NAMALWA (cell line): ENCODE measurements at regions not wholly inside any gene's neighbourhood (a gene's known extent, or its start where the extent isn't known, plus 50 kb on each side); places are given as distances from the start of the nearest gene placed in this dataset.
A peak's percentile ranks its signal among the peaks of the same experiment; 100 is the strongest.
"Not testable (repeated sequence)": the region's sequence is repeated elsewhere in the genome, so short reads cannot be mapped to it uniquely, and the experiment has no call there.

Source experiments
- DNase-seq: peaks from one replicate; pipeline ENCODE4 v3.0.0-alpha.2; 2015; ENCODE audit warnings: low spot score

DNA sequence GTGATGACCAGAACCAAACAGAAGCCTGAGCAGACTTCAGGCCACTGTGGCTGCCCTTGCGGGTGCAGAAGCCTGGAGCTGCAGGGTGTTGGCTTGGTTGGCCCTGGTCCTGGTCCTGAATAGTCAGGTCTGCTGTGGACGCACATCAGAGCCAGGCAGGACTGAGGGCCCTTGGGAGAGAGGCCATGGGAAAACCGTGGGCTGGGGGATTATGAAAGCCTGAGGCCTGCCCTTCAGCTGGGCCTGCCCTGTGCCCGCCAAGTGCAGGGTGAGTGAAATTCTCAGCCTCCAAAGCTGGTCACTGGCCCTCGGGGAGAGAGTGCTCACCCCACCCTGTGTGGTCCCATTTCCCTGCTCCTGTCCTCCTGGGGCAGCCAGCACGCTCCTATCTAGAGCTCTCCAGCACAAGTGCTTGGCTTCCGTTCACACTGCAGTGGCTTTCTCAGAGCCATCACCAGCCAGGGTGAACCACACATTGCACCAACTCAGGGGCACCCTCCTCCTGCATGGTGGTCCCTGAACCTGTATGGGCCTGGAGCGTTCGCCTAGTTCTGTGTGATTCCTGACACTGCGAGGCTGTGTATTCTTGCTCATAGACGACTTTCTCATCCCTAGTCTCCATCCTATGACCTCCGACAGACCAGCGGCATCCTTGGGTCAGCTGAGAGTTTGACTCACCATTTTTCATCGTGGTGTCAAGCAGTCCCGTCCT, 146.1 kb downstream of the TTLL2 start:
- no peak for DNase-seq

DNA sequence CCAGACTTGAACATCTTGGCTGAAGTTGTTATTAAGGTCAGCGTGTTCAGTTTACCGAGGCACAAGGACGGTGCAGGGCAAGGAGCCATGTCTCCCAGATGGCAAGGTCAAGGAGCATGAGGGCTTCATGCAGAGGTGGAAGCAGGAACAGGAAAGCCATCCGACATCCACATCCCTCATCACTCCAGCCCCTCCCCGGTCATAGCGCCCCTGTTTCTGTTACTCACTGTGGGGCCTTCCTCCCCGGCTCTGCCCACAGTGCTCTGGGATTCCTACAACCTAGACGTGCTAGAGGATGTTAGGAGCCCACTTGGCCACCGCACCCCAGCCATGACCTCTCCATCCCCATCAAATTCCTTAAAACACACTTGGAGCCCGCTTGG, 146.7 kb downstream of the TTLL2 start:
- DNase-seq = no peak

DNA sequence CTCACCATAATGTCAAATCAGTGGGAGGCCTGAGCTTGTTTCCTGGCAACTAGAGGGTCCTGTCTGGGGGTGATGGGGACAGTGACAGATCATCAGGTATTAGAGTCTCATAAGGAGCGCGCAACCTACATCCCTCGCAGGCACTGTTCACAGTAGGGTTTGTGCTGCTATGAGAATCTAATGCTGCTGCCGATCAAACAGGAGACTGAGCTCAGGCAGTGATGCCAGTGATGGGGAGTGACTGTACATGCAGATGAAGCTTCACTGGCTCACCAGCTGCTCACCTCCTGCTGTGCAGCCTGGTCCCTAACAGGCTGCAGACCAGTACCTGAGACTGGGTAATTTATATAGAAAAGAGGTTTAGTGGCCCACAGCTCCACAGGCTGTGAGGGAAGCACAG, 147.3 kb downstream of the TTLL2 start:
- no peak for DNase-seq

DNA sequence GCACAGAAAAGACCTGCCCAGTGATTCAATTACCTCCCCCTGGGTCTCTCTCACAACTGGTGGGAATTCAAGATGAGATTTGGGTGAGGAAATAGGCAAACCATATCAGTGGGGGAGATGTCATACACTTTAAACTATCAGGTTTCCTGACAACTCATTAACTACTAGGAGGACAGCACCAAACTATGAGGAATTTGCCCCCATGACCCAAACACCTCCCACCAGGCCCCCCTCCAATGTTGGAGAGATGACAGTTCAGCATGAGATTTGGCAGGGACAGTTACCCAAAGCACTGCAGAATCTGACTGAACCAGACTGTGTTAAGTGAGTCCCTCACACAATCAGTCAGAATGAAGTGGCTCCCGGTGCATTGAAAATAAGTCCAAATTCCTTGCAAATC, 148.0 kb downstream of the TTLL2 start:
- DNase-seq = no peak

DNA sequence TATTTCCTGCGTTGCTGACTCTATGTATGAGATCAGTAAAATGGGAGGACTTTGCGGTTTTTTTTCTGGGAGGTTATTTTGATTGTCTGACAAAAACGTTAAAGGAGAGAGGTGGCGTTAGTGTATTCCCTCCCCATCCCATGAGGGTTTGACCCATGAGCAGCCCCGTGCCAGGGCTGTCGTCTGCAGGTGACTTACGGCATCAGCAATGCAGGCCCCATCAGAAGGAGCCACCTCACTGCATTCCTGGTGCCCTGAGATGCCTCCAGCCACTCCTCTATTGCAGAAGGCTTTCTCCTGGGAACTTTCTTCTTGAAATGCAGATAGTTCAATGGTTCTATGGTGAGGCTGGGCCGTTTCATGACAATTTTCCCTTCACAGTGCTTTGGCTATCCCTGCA, 149.3 kb downstream of the TTLL2 start:
- DNase-seq = no peak

DNA sequence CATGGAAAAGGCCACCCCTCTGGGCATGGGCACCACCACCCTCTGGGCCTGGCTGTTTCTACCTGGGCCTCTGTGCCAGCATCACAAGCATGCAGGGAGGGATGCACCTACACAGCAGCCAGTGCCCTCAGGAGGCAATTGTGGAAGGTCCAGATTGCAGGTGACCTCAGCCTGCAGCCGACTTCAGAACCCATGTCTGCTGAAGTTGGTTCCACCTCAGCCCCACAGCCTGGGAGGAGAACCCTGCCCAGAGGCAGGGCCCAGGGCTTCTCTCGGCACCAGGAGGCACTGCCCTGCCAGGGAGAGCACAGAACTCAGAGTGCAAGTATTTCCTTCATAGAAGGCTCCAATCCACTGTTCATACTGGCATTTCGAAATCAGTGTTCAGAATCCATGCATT, 149.8 kb downstream of the TTLL2 start:
- no peak for DNase-seq

DNA sequence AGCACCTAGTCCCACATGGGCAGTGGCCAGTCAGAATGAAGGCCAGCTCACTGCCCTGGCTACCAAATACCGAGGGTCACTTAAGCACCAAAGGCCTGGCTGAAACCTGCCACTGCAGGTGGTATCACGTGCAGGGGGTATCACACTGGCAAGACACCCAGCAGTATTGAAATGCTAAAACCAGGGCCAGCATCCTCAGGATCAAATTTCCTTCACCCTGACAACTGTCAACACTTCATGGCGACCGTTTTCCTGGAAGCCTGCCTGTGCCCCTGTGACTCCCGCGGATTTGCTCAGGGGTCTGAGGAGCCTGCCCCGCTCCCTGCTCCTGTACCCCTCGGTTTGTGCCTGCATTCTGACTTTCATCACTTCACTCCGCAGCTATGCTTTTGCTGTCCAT, 151.1 kb downstream of the TTLL2 start:
- DNase-seq = no peak

DNA sequence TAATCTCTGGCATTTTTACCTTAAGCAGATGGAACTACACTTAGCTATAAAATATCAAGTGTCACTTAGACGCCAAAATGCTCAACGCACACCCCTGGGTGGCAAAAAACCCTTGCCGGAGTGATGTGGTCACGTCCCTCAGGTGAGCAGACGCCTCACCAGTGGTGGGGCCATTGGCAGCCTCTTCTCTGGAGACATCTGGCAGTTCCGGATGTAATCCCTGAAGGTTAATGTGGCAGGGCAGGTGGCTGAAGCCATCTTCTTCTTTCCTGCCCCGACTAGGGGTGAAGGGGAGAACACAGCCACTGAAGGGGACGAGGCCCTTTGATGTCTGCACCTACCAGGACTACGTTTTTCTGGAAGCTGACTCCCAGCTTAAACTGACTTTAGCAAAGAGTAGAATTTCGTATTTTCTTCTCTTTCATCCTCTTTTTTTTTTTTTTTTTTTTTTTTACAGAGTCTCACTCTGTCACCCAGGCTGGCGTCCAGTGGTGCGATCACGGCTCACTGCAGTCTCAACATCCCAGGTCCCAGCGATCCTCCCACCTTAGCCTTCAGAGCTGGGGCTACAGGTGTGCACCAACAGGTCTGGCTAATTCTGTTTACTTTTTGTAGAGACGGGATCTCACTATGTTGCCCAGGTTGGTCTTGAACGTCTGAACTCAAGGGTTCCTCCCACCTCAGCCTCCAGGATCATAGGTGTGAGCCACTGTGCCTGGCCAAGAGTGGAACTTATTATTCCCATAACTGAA, 152.1 kb downstream of the TTLL2 start:
- no peak for DNase-seq

DNA sequence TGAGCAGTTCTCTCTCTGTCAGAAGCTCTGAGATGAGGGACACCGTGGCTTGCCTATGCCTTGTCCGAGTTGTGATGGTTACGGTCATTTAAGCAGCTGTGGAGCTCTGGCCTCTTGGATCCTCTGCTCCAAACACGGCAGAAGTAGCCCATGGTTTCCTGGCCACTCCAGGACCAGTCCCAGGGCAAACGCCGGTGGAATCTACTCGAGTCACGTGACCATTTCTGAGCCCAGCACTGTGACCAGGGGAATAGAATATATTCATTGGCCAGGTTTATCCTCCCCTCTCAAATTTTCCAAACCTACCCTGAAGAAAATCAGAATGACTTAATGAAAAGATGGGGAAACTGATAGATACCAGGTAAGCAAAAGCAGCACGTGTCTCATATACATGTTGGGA, 152.8 kb downstream of the TTLL2 start:
- no peak for DNase-seq

DNA sequence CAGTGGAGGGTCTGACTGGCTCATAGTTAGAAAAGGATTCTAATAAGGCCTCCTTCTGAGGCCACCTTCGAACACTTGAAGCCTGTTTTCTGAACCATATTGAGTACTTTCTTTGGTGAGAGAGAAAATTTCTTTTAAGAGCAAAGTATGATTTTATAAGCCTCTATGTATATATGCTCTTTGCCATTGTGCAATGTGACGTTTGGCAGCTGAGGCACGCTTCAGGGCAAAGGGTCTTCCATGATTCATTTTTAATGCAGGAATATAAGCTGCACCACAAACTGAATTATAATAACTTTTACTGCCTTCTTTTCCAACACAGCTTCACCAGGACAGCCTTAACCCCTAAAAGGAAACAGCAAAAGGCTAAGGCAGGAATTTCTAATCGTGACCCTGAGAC, 154.4 kb downstream of the TTLL2 start:
- DNase-seq = no peak

DNA sequence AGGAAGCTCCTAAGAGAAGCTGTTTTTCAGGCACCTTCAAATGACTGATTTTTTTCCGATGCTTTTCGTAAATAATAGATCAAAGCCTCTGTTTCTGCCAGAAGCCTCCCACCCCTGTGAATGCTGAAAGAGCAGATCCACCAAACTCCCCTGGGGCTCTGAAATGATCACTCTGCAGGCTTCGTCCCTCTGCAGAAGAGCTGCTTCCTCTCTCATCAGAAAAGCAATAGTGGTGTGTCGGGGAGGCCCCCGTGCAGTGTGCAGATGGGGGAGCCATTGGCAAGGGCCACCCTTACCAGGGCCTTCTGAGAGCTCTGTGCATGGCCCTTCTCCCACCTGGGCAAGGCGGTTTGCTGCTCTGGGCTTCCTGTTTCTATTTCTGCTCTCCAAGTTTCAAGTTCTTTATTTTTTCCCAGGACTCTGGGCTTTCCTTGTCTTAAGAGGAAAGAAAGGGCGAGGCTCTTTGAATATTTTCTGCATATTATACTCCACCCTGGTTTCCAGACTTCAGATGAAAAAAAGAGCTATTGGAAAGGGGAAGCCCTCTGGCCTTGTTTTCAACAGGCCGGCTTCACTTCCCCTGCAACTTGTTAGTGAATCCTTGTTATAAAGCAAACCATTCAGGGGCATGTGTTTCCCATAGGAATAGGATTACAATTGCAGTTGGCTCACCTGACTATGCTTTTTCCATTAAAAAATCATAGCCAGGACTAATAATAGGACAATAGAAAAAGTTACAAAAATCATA, 155.2 kb downstream of the TTLL2 start:
- DNase-seq = no peak

DNA sequence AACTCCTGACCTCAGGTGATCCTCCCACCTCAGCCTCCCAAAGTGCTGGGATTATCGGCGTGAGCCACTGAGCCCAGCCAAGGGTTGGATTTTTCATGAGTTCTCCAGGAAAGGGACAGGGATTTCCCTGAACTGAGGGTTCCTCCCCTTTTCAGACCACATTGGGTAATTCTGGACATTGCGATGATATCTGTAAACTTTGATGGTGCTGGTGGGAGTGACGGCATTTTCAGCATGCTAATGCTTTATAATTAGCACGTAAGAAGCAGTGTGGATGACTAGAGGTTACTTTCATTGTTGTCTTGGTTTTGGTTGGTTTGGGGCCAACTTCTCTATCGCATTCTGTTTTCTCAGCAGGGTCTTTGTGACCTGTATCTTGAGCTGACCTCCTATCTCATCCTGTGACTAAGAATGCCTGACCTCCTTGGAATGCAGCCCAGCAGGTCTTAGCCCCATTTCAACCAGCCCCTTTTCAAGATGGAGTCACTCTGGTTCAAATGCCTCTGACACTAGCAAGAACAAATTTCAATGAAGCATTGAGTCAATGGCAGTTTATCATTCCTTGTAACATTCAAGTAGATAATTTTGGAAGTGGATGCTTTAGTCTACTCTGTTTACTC, 156.5 kb downstream of the TTLL2 start:
- no peak for DNase-seq

DNA sequence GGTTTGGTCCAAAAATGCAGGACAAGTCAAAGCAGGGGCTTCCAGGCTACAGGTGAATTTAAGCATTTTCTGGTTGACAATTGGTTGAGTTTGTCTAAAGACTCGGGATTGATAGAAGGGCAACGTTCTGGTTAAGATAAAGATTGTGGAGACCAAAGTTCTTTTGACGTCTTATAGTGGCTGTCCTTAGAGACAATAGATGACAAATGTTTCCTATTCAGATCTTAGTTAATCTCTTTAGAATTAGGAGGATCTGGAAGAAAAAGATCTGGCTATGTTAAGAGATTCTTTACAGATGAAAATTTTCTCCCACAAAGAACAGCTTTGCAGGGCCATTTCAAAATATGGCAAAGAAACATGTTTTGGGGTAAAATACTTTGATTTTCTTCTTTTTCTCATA, 157.9 kb downstream of the TTLL2 start:
- DNase-seq = not testable (repeated sequence)

DNA sequence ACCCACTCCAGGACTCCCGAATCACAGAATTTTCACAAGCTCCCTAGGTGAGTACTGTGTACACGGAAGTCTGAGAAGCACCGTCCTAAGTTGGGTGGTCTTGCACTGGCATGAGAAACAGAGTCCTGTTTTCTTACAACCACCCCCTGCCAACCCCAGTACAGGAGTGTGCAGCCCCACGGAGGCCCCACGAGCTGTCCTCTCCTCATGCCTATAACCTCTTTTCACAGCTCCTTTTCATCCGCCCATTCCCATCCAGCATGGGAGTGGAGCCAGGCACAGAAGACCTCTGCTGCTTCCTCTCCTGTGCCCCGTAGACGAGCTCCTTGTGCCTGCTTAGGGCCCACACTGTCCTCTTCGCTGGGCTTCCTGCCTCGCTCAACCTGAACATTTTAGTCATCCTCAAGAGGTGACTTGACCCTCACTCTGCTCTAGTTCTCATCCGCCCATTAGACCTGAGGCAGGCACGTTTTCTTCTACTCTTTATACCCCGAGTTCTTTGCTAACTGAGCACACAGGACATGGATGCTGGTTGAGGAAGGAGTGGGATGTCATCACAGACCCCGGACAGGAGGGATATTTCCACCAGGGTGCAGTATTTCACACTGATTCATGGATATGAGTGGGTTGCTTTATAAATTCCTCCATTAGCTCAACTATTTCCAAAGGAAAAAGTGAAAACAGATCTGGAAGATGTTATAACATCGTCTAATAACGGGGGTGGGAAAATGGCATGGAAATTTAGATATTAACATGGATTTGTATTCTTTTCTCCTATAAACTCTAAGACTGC, 160.5 kb downstream of the TTLL2 start:
- peak; percentile 15 for DNase-seq

DNA sequence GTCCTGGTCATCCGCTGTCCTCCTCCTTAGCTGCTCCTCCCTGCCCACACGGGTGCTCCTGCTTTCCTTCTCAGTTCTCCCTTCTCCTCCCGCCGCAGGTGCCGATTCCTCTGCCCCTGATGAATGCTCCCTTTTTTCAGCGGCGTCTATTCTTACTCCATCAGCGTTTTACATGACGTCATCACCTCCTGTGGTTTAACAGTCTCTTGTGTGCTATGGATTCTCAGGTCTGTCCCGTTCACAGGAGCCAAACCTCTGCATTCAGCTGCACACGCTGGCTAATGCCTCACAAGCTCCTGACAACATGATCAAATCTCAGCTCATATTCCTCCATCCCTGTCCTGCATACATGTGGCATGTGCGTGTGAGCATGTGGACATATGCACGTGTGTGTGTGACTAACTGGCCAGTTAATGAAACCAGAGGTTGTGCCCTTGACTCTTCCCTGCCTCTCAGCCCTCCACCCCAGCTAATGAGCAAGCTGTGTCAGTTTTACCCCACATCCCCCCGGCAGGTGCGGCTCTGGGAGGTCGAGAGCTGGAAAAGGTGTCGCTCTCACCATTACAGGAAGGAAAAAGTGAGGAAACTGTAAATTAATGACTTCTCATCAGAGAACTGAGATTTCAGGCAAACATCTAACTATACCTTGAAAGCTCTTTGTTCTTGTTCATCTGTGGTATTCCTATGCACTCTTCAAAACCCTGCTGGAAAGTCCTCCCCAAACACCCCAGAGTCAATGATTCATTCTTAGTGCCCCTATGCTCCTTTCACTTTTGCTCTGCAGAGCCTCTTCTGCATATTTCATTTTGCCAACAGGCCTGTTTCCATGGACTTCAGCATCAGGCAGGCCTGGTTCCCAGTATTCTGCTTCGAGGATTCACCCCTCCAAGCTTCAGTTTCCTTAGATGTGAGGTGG, 163.1 kb downstream of the TTLL2 start:
- no peak for DNase-seq

DNA sequence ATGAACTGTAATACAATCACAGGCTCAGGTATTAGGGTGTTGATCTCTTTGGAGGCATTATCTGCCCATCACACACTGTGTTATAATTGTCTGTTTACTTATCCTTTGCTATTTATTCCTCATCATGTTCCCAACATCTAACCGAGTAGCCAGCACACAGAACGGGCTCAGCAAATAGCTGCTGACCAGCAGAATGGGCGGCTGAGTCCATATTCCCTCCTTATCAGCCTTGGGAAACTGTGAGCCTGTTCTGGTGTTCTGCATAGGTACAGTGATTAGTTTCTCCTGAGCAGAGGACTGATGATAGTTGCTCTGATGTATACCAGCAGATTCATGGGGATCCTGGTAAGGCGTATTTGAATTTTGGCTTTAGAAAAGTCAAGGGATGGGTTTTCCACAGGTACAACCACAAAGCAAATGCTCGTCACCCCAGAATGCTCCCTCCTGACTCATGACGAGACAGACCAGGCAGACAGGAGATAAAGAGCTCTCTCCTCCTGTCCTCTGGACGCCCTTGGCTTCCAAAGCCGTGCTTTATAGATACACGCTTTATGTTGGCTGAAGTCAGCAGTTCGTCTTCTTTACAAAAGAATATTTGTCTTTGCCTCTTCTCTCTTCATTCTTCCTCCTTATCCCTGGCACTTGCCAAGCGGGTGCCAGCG, 166.7 kb downstream of the TTLL2 start:
- no peak for DNase-seq

DNA sequence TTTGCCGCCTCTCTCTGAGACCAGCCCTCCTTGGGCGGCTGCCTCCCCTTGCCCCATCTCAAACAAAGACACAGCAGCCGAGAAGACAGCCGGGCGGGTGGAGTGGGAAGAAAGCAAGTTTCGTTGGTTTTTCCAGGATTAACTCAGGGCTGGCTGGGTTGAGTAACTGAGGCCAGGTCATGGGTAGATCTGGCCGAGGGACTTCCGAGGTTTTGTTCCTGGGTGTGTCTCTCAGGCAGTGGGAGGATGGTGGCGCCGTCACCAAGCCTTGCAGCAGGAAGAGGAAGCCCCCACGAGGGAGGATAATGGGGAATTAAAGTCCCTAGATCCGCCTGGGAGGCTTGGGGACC, 167.2 kb downstream of the TTLL2 start:
- no peak for DNase-seq

DNA sequence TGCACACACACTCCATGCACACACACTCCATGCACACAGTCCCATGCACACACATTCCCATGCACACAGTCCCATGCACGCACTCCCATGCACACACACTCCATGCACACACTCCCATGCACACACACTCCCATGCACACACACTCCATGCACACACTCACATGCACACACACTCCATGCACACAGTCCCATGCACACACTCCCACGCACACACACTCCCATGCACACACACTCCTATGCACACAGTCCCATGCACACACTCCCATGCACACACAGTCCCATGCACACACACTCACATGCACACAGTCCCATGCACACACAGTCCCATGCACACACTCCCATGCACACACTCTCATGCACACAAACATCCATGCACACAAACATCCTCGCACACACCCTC, 168.4 kb downstream of the TTLL2 start:
- DNase-seq = no peak

DNA sequence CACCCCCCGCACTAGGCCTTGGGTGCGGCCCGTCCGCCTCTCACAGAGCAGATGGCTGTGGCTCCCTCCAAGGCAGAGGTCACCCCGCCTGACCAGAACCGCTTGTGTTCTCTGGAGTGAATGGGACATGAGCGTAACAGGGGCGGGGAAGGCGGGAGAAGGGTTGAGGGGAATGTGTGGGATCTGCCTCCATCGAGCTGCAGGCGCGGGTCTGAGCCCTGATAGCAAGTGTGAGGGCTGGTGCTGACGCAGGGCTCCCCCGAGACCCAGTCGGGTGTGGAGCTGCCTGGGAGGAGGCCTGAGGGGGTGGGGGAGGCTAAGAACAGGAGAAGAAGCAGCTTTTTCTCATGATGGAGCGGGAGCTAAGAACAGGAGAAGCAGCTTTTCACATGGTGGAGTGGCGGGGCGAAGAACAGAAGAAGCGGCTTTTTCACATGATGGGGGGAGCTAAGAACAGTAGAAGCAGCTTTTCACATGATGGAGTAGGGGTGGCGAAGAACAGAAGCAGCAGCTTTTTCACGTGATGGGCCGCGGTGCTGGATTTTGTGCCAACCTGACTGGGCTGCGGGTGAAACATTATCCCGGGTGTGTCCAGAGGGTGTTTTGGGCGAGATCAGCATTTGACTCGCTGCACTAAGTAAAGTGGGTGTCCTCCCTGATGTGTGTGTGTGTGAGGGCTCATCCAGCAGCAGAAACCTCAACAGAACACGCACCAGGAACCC, 169.3 kb downstream of the TTLL2 start:
- DNase-seq = no peak
